SK-N-SH (cell line): ENCODE measurements at regions not wholly inside any gene's neighbourhood (a gene's known extent, or its start where the extent isn't known, plus 50 kb on each side); places are given as distances from the start of the nearest gene placed in this dataset.

Source experiments
- CHD2 ChIP-seq: fragments of 150-350 bp; IDR thresholded peaks from 2 replicates; pipeline ENCODE4 v1.6.1; 2018; ENCODE audit warnings: low read length; ENCODE audit not compliant: partially characterized antibody
- CTCF ChIP-seq: fragments of 200-600 bp; sonication (generic); IDR thresholded peaks from 2 replicates; pipeline ENCODE4 v1.6.1; 2017; ENCODE audit warnings: antibody characterized with exemption, mild to moderate bottlenecking, moderate library complexity
- ELF1 ChIP-seq: IDR thresholded peaks from 2 replicates; pipeline ENCODE4 v1.4.0; 2012
- EP300 ChIP-seq, 2 experiments: IDR thresholded peaks; 2 replicates each; pipeline versions ENCODE4 v1.4.0 to v1.6.1; 2012; ENCODE audit warnings: borderline replicate concordance in 1 of 2, low read depth in 1 of 2, low read length in 1 of 2
- EZH2phosphoT487 ChIP-seq: fragments of 200-600 bp; sonication (generic); IDR thresholded peaks from 2 replicates; pipeline ENCODE4 v1.6.1; 2017; ENCODE audit warnings: low read depth, mixed run types, mild to moderate bottlenecking, antibody characterized with exemption, moderate library complexity, borderline replicate concordance
- FOXM1 ChIP-seq: IDR thresholded peaks from 2 replicates; pipeline ENCODE4 v1.4.0; 2012; ENCODE audit warnings: low read depth, mild to moderate bottlenecking
- GATA2 ChIP-seq: sonication (generic); formaldehyde crosslinking; IDR thresholded peaks from 2 replicates; pipeline ENCODE4 v1.5.0; 2020; ENCODE audit warnings: mild to moderate bottlenecking, missing genetic modification reagents
- JUND ChIP-seq: IDR thresholded peaks from 2 replicates; pipeline ENCODE4 v1.4.0; 2012
- MAX ChIP-seq: IDR thresholded peaks from 2 replicates; pipeline ENCODE4 v1.4.0; 2012; ENCODE audit warnings: low read depth
- POLR2AphosphoS5 ChIP-seq: IDR thresholded peaks from 2 replicates; pipeline ENCODE4 v1.6.1; 2012; ENCODE audit warnings: low read depth, low read length
- RAD21 ChIP-seq: IDR thresholded peaks from 2 replicates; pipeline ENCODE4 v1.6.1; 2012; ENCODE audit warnings: mild to moderate bottlenecking, low read length
- RCOR1 ChIP-seq: fragments of 150-350 bp; IDR thresholded peaks from 2 replicates; pipeline ENCODE4 v1.6.1; 2017; ENCODE audit warnings: antibody characterized with exemption, low read length
- TEAD4 ChIP-seq: IDR thresholded peaks from 2 replicates; pipeline ENCODE4 v1.4.0; 2012; ENCODE audit warnings: mild to moderate bottlenecking, borderline replicate concordance; ENCODE audit not compliant: insufficient read depth
- USF1 ChIP-seq: IDR thresholded peaks from 2 replicates; pipeline ENCODE4 v1.4.0; 2012; ENCODE audit warnings: low read depth, borderline replicate concordance

GRCh38 chr6:4672772-4673171 is 103.4 kb upstream of the CDYL start:
- TF ChIP-seq CTCF (no peak), MAX (no peak), EP300 (IDR thresholded peaks at IDR 0.05; ENCODE audit: borderline replicate concordance in 1 of 2, low read depth in 1 of 2, low read length in 1 of 2) (no peak), EZH2phosphoT487 (no peak), POLR2AphosphoS5 (no peak), USF1 (no peak), FOXM1 (no peak), RAD21 (no peak), GATA2 (CRISPR knock-in tag) (no peak), CHD2 (no peak), JUND (no peak), ELF1 (no peak), RCOR1 (no peak), TEAD4 (no peak)
